IgD-negative memory B cell (primary cell): ENCODE measurements at regions not wholly inside any gene's neighbourhood (a gene's known extent, or its start where the extent isn't known, plus 50 kb on each side); places are given as distances from the start of the nearest gene placed in this dataset.
"Not testable (repeated sequence)": the region's sequence is repeated elsewhere in the genome, so short reads cannot be mapped to it uniquely, and the experiment has no call there.

Experiments used
- H3K27ac Mint-ChIP-seq, 3 donors: one replicate each; pipeline ENCODE4 v1.8.0; 2020 to 2022; ENCODE audit warnings: mild to moderate bottlenecking in 3 of 3, mixed read lengths in 3 of 3, moderate library complexity in 1 of 3
- H3K27me3 Mint-ChIP-seq: one replicate; pipeline ENCODE4 v1.8.0; 2021; ENCODE audit warnings: mixed read lengths
- H3K36me3 Mint-ChIP-seq: one replicate; pipeline ENCODE4 v1.8.0; 2020; ENCODE audit warnings: mild to moderate bottlenecking, mixed read lengths
- H3K4me1 Mint-ChIP-seq, 3 donors: one replicate each; pipeline ENCODE4 v1.8.0; 2020 to 2022; ENCODE audit warnings: mixed read lengths in 3 of 3, mild to moderate bottlenecking in 1 of 3
- H3K4me3 Mint-ChIP-seq, 4 donors: one replicate each; pipeline ENCODE4 v1.8.0; 2020 to 2022; ENCODE audit warnings: mild to moderate bottlenecking in 4 of 4, mixed read lengths in 4 of 4, moderate library complexity in 3 of 4
- H3K9me3 Mint-ChIP-seq, 3 donors: one replicate each; pipeline ENCODE4 v1.8.0; 2020 to 2021; ENCODE audit warnings: mixed read lengths in 3 of 3, mild to moderate bottlenecking in 1 of 3

GRCh38 chr1:181206513-181206912 is 118.0 kb downstream of the IER5 start:
- peaks cover 0 to 4% (median 0%) of the 10 kb centered on the region in 3 donors for H3K9me3 Mint-ChIP-seq
- H3K4me1 Mint-ChIP-seq, result no peaks in the 10 kb centered on the region
- no peaks in the 10 kb centered on the region for H3K36me3 Mint-ChIP-seq
- H3K27me3 Mint-ChIP-seq, result peaks cover 2% of the 10 kb centered on the region
- no peak overlapping the region for H3K4me3 Mint-ChIP-seq
- no peak overlapping the region for H3K27ac Mint-ChIP-seq

GRCh38 chr1:181206979-181207790 is 118.7 kb downstream of the IER5 start:
- no peak overlapping the region for H3K27ac Mint-ChIP-seq
- H3K36me3 Mint-ChIP-seq, result no peaks in the 10 kb centered on the region
- peaks cover 2% of the 10 kb centered on the region for H3K27me3 Mint-ChIP-seq
- peaks cover 0 to 4% (median 0%) of the 10 kb centered on the region in 3 donors for H3K9me3 Mint-ChIP-seq
- H3K4me3 Mint-ChIP-seq, result no peak overlapping the region
- H3K4me1 Mint-ChIP-seq, result no peaks in the 10 kb centered on the region

- Mint-ChIP-seq H3K9me3 (peaks cover 0 to 4% (median 0%) of the 10 kb centered on the region in 3 donors), H3K27me3 (peaks cover 2% of the 10 kb centered on the region), H3K36me3 (no peaks in the 10 kb centered on the region), H3K4me3 (no peak overlapping the region), H3K27ac (no peak overlapping the region), H3K4me1 (no peaks in the 10 kb centered on the region)
Measured at GRCh38 chr1:181208083-181208482, 119.6 kb downstream of the IER5 start.

GRCh38 chr1:181208967-181209366 is 120.5 kb downstream of the IER5 start:
- H3K9me3 Mint-ChIP-seq, result peaks cover 0 to 4% (median 0%) of the 10 kb centered on the region in 3 donors
- H3K4me1 Mint-ChIP-seq, result no peaks in the 10 kb centered on the region
- H3K27ac Mint-ChIP-seq, result no peak overlapping the region

GRCh38 chr1:181213056-181213455 is 124.6 kb downstream of the IER5 start:
- Mint-ChIP-seq H3K27me3 (peaks cover 11% of the 10 kb centered on the region), H3K9me3 (peaks cover 0 to 7% (median 5%) of the 10 kb centered on the region in 3 donors), H3K4me1 (no peaks in the 10 kb centered on the region), H3K36me3 (no peaks in the 10 kb centered on the region), H3K4me3 (no peak overlapping the region), H3K27ac (no peak overlapping the region)

More at GRCh38 chr1:181208967-181209366, 120.5 kb downstream of the IER5 start:
- Mint-ChIP-seq H3K36me3 (no peaks in the 10 kb centered on the region), H3K27me3 (peaks cover 4% of the 10 kb centered on the region), H3K4me3 (no peak overlapping the region)

- Mint-ChIP-seq H3K27me3 (peaks cover 30% of the 10 kb centered on the region), H3K4me1 (no peaks in the 10 kb centered on the region), H3K27ac (no peak overlapping the region), H3K4me3 (no peak overlapping the region), H3K36me3 (no peaks in the 10 kb centered on the region), H3K9me3 (peaks cover 0 to 7% (median 6%) of the 10 kb centered on the region in 3 donors)
Measured at GRCh38 chr1:181216591-181216994, 128.1 kb downstream of the IER5 start.

- Mint-ChIP-seq H3K27me3 (peaks cover 29% of the 10 kb centered on the region), H3K4me3 (no peak overlapping the region), H3K27ac (no peak overlapping the region), H3K9me3 (peaks cover 3 to 11% (median 11%) of the 10 kb centered on the region in 3 donors), H3K36me3 (no peaks in the 10 kb centered on the region), H3K4me1 (no peaks in the 10 kb centered on the region)
Measured at GRCh38 chr1:181219938-181220337, 131.4 kb downstream of the IER5 start.

- H3K27ac Mint-ChIP-seq, result no peak overlapping the region
Measured at GRCh38 chr1:181221078-181221477, 132.6 kb downstream of the IER5 start.

GRCh38 chr1:181222972-181223505 is 134.5 kb downstream of the IER5 start:
- no peaks in the 10 kb centered on the region for H3K4me1 Mint-ChIP-seq
- H3K4me3 Mint-ChIP-seq, result no peak overlapping the region
- peaks cover 24% of the 10 kb centered on the region for H3K27me3 Mint-ChIP-seq
- no peaks in the 10 kb centered on the region for H3K36me3 Mint-ChIP-seq
- no peak overlapping the region for H3K27ac Mint-ChIP-seq
- peaks cover 3 to 15% (median 13%) of the 10 kb centered on the region in 3 donors for H3K9me3 Mint-ChIP-seq

More at GRCh38 chr1:181221078-181221477, 132.6 kb downstream of the IER5 start:
- H3K4me1 Mint-ChIP-seq, result no peaks in the 10 kb centered on the region
- H3K27me3 Mint-ChIP-seq, result peaks cover 29% of the 10 kb centered on the region
- peaks cover 3 to 11% (median 10%) of the 10 kb centered on the region in 3 donors for H3K9me3 Mint-ChIP-seq
- peak overlapping the region in 1 of 4 donors; percentile 54 for H3K4me3 Mint-ChIP-seq
- H3K36me3 Mint-ChIP-seq, result no peaks in the 10 kb centered on the region

GRCh38 chr1:181226728-181227127 is 138.2 kb downstream of the IER5 start:
- peaks cover 15% of the 10 kb centered on the region for H3K27me3 Mint-ChIP-seq
- H3K27ac Mint-ChIP-seq, H3K36me3 Mint-ChIP-seq, H3K4me1 Mint-ChIP-seq, H3K4me3 Mint-ChIP-seq: not testable (repeated sequence)
- peaks cover 4 to 22% (median 19%) of the 10 kb centered on the region in 3 donors for H3K9me3 Mint-ChIP-seq

GRCh38 chr1:181239086-181239485 is 150.6 kb downstream of the IER5 start:
- peaks cover 0 to 3% (median 0%) of the 10 kb centered on the region in 3 donors for H3K9me3 Mint-ChIP-seq
- peaks cover 0 to 2% (median 0%) of the 10 kb centered on the region in 3 donors for H3K4me1 Mint-ChIP-seq
- H3K4me3 Mint-ChIP-seq, result no peak overlapping the region
- peaks cover 7% of the 10 kb centered on the region for H3K36me3 Mint-ChIP-seq
- peaks cover 2% of the 10 kb centered on the region for H3K27me3 Mint-ChIP-seq
- H3K27ac Mint-ChIP-seq, result no peak overlapping the region

- Mint-ChIP-seq H3K9me3 (peaks cover 11 to 22% (median 18%) of the 10 kb centered on the region in 3 donors), H3K27me3 (peaks cover 12% of the 10 kb centered on the region)
- not testable (repeated sequence) for H3K36me3 Mint-ChIP-seq, H3K4me1 Mint-ChIP-seq, H3K4me3 Mint-ChIP-seq, H3K27ac Mint-ChIP-seq
Measured at GRCh38 chr1:181246320-181246719, 157.8 kb downstream of the IER5 start.

GRCh38 chr1:181248361-181248760 is 159.9 kb downstream of the IER5 start:
- Mint-ChIP-seq H3K27me3 (peaks cover 24% of the 10 kb centered on the region), H3K9me3 (peaks cover 11 to 22% (median 18%) of the 10 kb centered on the region in 3 donors)
- H3K4me1 Mint-ChIP-seq, H3K27ac Mint-ChIP-seq, H3K4me3 Mint-ChIP-seq, H3K36me3 Mint-ChIP-seq: not testable (repeated sequence)

- no peaks in the 10 kb centered on the region for H3K36me3 Mint-ChIP-seq
- no peaks in the 10 kb centered on the region for H3K4me1 Mint-ChIP-seq
- no peak overlapping the region for H3K27ac Mint-ChIP-seq
- H3K4me3 Mint-ChIP-seq, result no peak overlapping the region
- H3K9me3 Mint-ChIP-seq, result peaks cover 11 to 27% (median 15%) of the 10 kb centered on the region in 3 donors
- H3K27me3 Mint-ChIP-seq, result peaks cover 24% of the 10 kb centered on the region
Measured at GRCh38 chr1:181249186-181249585, 160.7 kb downstream of the IER5 start.

GRCh38 chr1:181250038-181250437 is 161.5 kb downstream of the IER5 start:
- H3K4me3 Mint-ChIP-seq, result no peak overlapping the region
- H3K9me3 Mint-ChIP-seq, result peaks cover 14 to 30% (median 17%) of the 10 kb centered on the region in 3 donors
- H3K4me1 Mint-ChIP-seq, result no peaks in the 10 kb centered on the region
- H3K36me3 Mint-ChIP-seq, result no peaks in the 10 kb centered on the region
- H3K27ac Mint-ChIP-seq, result no peak overlapping the region
- H3K27me3 Mint-ChIP-seq, result peaks cover 24% of the 10 kb centered on the region
